GM19193 (cell line): ENCODE measurements at regions not wholly inside any gene's neighbourhood (a gene's known extent, or its start where the extent isn't known, plus 50 kb on each side); places are given as distances from the start of the nearest gene placed in this dataset.

ENCODE experiments used
- POLR2A ChIP-seq: IDR thresholded peaks from 4 replicates; pipeline ENCODE4 v1.6.1; 2011; ENCODE audit not compliant: insufficient read depth, insufficient read length; ENCODE audit errors: extremely low read depth

DNA sequence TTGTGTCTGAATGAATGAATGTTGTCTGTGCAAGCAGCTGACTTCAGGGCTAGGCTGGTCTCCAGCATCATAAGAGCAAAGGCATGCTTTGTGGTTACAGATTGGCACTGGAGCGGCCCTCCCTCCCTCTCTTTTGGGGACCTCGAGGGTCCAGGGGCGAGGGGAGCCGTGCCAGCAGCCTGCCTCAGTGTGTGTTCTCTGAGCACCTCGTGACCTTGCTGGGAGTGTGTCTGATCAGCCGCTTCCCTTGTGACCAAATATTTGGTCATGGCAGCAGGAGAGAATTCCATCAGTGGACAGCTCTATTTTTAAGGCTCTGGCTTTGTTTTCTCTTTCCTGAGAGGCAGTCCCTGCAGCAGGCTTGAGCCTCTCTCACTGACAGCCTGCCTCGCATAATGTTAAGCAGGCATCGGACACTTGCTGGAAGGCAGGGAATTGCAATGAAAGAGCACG, 329.7 kb downstream of the UQCRFS1 start:
- no peak for TF ChIP-seq POLR2A

DNA sequence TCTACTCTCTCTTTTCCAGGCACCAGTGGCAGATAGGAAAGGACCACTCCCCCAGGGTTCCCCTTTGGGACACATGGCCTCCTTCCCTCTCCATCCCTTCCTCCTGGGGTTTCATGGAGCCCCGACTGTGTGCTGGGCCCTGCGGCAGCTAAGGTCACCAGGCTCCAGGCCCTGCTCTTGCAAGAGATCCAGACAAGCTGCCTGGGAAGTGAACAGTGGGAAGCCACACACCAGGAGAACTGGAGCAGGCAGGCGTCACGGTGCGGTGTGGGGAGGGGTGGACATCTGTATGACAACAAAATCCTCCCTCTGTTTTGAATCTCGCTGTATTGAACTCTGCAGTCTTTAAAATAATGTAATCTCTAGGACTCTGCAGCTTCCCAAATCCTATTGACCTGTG, 330.1 kb downstream of the UQCRFS1 start:
- TF ChIP-seq POLR2A = no peak

DNA sequence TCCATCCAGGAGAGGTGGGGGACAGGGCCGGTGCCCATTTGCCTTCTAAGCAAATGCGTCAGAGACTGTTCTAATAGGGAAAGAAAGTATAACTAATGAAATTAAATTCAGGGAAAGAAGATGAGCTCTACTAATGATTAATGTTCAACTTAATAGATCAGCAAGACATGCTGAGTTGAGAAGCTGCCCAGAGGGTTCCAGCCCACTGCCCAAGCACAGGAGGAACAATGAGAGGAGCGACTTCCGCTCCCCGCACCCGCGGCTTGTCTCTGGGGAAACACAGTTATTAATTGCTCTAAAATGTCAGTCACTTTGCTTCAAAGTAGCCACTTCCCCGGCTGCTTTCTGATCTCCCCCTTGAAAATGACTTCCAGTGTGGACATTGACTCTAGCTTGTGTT, 331.3 kb downstream of the UQCRFS1 start:
- no peak for TF ChIP-seq POLR2A

DNA sequence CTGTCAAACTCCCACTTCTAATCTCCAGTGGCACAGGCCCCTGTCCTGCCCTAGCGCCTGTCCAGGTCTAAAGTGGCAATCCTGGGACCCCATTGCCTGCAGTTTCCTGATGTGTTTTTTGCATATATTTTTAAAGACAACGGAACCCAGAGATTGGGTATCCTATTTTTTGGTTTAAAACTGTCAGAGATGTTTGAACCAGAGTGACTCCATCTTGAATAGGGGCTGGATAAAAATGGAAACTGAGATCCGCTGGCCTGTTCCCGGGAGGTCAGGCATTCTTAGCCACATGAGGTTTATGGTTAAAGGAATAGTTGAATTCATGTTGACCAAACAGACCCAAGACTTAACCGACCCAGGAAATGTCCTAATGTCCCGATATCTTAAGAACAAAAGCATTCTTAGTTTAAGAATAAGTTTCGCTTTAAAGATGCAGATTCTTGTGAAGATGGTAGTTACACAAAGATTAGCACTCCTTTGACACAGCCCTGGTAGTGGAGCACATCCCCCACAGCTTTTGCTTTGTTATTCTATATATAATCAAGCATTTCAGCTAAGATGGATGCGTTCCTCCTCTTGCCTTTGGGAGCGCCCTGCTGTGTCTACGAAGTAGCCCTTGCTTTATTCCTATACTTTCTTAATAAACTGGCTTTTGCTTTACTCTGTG, 332.1 kb downstream of the UQCRFS1 start:
- no peak for TF ChIP-seq POLR2A

DNA sequence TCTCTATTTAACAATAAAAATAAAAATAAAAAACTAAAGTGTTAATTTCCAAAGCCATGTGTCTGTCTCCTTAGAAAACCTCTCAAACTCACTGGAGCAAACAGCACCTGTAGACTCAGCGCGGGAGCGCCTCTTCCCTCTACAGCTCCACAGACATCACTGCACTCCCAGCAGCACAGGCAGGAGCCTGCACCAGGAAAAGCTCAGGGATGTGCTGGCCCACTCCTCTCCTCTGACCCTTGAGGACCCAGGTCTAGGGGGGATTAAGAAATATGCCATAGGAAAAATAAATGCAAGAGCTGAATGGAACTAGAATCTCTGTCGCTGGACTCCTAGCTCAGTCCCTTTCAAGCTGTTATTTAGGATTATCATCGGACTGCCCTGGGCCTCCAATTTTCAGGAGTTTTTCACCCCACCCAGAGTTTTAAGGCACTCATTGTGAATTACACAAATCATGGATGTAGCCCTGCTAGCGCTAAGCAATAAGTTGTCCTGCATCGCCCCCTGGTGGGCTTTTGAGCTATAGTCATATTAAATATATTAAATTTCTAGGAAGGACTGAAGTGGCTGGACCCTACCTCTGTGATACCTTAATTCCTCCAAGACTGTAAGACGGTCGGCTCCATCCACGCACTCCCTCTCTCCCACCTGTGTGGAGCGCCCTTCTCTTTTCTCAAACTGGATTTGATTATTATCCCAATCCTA, 333.9 kb downstream of the UQCRFS1 start:
- no peak for TF ChIP-seq POLR2A

DNA sequence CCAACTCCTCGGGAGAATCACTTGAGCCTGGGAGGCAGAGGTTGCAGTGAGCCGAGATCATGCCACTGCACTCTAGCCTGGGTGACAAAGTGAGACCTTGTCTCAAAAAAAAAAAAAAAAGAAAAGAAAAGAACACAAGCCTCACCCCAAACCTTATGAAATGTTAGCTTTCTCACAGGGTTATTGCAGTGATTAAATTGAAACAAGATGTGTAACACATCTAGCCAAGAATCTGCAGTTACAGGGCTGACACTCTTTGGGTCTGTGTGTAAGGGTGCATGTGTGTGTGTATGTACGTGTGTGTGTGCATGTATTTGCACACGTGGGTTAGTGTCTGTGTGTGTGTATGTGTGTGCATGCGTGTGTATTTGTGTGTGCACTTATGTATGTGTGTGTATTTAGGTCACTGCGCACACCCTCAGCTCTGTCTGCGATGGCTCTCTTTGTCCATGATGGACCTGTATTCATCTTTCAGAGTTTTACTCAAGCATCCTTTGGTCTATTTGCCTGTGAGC, 336.3 kb downstream of the UQCRFS1 start:
- TF ChIP-seq POLR2A = no peak

DNA sequence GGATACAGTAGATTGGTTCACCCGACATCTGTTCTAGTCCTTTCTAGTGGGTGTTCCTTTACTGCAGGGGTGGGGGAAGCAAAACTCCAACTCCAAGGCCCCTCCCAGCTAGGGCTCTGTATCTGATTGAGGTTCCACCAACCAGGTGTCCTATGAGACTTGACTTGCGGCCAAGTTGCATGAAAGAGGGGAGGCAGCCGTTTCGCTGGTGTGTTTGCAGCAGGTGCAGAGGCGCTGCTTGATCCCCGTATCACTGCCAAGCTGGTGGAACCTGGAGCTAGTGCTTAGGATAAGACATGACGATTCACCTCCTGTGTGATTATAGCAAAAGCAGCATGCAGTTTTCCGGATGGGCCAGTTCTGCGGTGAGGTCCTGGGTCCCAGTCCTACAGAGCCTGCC, 338.2 kb downstream of the UQCRFS1 start:
- TF ChIP-seq POLR2A = no peak

DNA sequence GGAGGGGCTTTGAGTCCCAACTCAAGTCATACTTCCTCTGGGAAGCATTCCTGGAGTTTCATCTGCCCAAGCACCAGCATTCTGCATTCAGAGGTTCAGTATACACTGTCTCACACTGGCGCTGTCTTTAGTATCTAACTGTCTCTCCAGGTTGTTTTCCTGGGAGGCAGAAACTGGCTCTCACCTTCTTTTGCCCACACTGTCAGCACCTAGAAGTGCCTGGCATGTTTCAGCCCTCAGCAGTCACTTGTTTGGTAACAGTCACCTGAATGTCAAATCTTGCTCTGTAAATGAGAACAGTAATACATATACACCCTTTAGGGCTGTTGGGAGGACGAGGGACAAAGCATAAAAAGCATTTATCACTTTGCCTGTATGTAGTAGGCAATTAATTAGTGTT, 339.6 kb downstream of the UQCRFS1 start:
- no peak for TF ChIP-seq POLR2A

DNA sequence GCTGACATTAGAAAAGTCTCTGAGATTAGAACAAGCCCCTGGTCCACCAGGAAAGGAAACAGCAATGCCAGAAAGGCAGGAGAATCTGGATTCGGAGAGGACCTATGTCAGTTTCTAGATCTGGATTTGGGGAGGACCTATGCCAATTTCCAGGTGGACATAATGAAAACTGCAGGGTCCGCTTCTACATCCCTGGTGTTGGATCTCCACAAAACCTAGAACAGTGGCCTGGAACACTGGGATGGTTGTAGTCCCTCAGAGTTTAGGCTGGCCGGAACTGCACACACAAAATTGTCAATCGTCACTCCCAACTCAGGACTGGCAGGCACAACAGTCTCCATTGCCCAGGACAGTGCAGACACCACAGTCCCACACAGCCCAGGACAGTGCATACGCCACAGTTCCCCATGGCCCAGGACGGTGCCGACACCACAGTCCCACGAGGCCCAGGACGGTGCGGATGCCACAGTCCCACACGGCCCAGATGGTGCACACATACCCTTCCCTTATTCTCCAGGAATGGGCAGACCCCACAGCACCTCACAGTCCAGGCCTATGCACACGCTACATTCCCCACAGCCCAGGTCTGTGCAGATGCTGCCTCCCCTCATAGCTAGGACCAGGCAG, 341.7 kb downstream of the UQCRFS1 start:
- no peak for TF ChIP-seq POLR2A

DNA sequence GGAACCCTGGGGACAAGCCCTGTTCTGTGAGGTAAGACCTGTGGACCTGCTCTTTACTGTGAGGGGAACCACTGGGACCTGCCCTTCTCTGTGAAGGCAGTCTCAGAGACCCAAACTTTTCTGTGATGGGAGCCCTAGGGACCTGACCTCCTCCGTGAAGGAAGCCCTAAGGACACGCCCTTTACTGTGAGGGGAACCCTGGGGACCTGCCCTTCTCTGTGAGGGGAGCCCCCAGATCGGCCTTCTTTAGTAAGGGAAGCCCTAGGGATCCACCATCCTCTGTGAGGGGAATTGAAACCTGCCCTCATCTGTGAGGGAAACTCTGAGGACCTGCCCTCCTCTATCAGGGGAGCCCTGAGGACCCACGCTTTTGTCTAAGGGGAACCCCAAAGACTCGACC, 343.5 kb downstream of the UQCRFS1 start:
- TF ChIP-seq POLR2A = no peak

DNA sequence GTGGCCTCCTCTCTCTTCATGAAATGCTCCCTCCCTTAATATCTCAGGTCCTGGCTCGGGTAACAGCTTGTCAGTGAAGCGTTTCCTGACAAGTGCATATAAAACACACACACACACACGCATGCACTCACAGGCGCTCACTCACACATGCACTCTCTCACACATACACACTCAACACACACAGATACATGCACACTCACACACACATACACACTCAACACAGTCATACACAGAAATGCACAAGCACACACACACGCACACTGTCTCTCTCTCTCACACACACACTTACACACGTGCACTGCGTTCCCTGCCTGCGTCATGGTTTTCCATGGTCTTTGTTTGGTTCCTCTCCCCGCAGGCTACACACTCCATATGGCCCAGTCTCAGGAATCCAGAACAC, 344.1 kb downstream of the UQCRFS1 start:
- TF ChIP-seq POLR2A = no peak

DNA sequence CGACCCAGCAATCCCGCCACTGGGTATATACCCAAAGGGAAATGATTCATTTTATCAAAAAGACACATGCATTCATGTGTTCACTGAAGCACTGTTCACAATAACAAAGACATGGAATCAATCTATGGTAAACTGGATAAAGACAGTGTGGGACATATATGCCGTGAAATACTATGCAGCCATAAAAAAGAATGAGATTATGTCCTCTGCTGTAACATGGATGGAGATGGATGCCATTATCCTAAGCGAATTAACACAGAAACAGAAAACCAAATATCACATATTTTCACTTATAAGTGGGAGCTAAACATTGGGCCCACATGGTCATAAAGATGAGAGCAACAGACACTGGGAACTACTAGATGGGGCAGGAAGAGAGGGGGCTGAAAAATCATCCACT, 345.0 kb downstream of the UQCRFS1 start:
- no peak for TF ChIP-seq POLR2A

DNA sequence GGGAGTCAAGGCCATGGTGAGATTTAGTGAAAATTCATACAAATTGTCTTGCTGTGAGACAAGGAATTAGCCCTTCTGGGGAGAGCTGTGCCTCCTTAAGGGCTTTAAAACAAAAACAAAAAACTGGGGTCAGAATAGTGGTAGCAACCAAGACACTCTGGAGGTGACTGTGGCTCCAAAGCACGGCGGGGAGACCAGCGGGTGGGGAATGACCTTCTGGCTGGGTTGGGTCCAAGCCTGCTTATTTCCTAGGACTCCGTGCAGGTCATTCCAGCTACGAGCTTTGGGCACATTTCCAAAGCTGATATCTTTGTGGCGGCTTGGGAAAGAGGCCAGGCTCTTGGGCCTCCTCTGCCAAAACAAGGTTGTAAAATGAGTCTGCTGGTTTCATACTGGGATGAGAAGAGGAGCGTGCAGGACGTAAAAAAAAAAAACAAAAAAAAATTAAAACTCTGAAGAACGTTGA, 348.3 kb downstream of the UQCRFS1 start:
- TF ChIP-seq POLR2A = no peak

DNA sequence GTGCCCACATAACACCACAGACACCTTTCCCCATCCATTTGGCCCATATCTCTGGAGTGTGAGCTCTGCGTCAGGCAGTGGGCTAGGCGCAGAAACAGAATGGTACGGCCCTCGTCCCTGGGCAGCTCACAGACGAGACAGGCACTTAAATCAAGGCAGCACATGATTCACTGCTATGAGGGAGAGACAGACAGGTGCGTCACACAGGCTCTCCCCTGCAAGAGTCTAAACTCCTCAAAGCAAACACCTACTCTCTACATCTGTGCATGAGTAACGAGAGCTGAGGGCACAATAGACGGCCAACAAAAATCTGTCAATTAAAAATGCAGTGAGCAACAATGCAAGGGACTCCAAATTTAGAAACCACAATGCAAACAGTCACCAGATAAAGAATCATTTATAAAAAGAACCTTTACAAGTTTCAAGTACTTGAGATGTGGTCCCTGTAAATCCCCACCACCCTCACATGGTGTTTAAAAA, 348.9 kb downstream of the UQCRFS1 start:
- no peak for TF ChIP-seq POLR2A

DNA sequence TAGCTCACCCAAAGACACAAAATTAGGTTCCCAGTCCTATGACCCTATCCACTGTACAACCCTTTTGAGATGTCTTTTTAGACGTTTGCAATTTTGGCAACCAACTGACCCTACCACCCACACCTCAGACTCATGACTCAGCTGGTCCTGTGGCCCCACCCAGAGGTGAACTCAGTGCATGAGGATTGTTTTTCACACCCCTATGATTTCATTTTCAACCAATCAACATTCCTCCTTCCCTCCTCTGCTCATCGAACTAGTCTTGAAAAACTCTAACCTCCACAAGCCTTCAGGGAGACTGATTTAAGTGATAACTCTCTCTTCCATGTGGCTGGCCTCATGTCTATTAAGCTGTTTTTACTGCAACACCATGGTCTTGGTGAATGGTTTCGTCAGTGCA, 350.7 kb downstream of the UQCRFS1 start:
- TF ChIP-seq POLR2A = no peak

DNA sequence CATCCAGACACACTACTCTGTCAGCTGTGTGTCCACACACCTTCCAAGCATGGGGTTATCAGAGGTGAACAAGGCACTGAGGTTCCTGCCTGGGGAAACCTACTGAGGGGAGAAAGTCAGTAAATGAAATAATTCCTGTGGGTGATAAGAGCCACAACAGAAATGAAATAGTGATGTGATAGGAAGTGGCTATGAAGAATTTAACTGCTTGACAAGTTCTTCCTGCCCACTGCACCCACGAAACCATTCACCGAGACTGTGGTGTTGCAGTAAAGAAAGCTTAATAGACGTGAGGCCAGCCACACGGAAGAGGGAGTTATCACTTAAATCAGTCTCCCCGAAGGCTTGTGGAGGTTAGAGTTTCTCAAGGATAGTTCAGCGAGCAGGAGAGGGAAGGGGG, 353.1 kb downstream of the UQCRFS1 start:
- TF ChIP-seq POLR2A = no peak

DNA sequence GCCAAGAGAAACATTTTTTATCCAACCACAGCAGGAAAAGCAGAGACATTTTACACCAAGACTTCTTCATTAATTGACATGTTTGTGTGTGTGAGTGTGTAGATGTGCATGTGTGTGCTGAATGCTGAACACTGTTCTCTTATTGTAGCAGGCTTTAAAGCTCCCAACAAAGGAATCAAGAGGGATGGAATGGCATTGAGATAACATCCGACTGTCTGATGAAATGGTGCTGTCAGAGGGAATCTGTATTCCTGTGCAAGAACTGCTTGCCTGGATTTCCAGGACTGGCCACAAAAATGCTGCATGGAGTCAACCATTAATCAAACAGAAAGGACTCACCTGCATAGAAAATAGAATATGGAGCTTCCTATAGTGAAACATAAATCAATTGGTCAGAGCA, 354.0 kb downstream of the UQCRFS1 start:
- no peak for TF ChIP-seq POLR2A

DNA sequence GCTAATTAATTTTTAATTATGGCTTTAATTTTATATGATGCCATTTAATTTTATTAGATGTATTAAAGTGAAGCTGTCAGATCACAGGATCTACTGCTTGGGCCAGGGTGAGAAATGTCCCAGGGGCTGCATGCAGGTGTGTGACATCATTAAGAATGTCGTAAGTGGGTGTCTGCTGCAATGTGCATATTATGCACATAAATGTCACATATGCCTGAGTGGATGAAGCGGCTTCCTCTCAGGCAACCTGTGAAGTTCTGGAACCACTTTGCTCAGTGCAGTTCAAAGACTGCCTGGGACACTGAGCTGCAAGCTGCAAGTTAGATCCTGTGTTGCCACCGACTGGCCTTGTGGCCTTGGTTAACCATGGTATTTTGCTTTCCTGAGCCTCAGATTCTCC, 355.0 kb downstream of the UQCRFS1 start:
- TF ChIP-seq POLR2A = no peak
